ENCODE measurements at regions not wholly inside any gene's neighbourhood (a gene's known extent, or its start where the extent isn't known, plus 50 kb on each side); places are given as distances from the start of the nearest gene placed in this dataset.

- TF ChIP-seq CTCF (IDR thresholded peaks at IDR 0.05) (no peak), POLR2AphosphoS5 (IDR thresholded peaks at IDR 0.05; ENCODE audit: low read depth, low read length) (no peak), REST (IDR thresholded peaks at IDR 0.05; ENCODE audit: insufficient read depth in 1 of 2, low read depth in 2 of 2, low read length in 1 of 2) (no peak)
Observed at GRCh38 chr20:11833825-11834224, 83.9 kb upstream of the BTBD3 start.

Measured in Panc1 (cell line).